ENCODE measurements at regions not wholly inside any gene's neighbourhood (a gene's known extent, or its start where the extent isn't known, plus 50 kb on each side); places are given as distances from the start of the nearest gene placed in this dataset.

DNA sequence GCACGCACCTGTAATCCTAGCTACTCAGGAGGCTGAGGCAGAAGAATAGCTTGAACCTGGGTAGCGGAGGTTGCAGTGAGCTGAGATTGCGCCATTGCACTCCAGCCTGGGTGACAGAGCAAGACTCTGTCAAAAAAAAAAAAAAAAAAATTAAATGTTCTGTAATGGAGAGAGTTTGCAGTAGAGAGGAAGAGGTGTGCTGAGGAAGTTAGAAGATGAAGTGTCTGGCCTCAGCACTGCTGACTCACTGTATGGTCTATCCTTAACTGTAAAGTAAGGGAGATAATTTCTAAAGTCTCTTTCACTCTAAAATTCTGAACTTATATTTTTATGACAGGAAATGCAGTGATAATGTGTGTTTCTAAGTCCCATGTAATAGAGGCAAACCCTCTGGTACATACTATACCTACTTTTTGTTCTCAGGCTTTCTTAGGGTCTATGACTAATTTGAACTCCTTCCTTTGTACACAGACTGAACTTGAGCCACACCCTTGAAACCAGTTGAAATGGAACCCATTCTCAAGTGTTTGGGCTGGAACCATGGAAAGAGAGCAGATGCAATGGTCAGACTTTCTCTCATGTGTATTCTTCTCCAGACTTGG is 278.1 kb upstream of the FAR2 start:
- DNase-seq, result no peak

DNA sequence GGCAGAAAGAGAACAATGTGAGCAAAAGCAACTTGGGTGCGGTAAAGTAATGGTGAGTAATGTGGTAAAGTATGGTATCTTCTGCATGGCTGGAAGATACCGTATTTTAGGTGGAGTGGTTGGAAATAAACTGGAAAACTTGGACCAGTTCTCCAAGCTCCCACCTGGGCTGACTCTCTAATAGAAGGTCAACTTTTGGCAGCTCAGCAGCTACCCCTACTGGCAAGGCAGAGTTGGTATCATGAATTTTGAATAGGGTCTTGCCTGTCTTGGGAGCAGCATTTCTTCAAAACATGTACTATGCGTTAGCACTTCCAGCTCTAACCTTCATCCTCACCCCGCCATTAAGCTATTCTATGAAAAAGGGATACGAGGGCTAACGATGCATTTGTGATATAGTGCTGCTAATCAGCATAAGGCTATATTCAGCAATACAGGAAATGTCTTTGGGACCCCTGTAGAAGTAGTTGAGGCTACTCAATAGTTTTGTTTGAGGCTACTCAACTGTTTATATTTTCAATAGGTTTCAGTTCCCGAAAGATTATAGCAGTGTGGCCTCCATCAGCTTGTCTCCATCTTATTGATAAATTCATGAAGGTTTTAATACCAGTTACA is 276.3 kb upstream of the FAR2 start:
- H3K27me3 ChIP-seq (ENCODE audit: insufficient read depth, low read length, poor library complexity), result no peaks in the 10 kb centered on the region
- DNase-seq, result peak; percentile 75
- WGBS (ENCODE audit: extremely low coverage, insufficient coverage, low lambda C conversion rate), result no CpG with 5 or more reads among the region's 7 CpGs

More for the DNA sequence above, 278.1 kb upstream of the FAR2 start:
- Histone ChIP-seq H2BK15ac (replicated peaks; ENCODE audit: low read depth) (no peak overlapping the region), H3K27me3 (ENCODE audit: insufficient read depth, low read length, poor library complexity) (no peaks in the 10 kb centered on the region), H3K79me2 (ENCODE audit: control insufficient read depth, insufficient read depth, low read length) (no peaks in the 10 kb centered on the region), H3K18ac (ENCODE audit: low read length) (no peak overlapping the region), H4K8ac (ENCODE audit: low read depth, low read length) (no peak overlapping the region), H2BK120ac (ENCODE audit: low read depth, low read length) (no peak overlapping the region), H3K36me3 (ENCODE audit: control insufficient read depth, insufficient read depth, low read length) (no peaks in the 10 kb centered on the region), H3K27ac (ENCODE audit: low read depth, low read length) (no peak overlapping the region), H2AK5ac (ENCODE audit: low read length) (no peak overlapping the region), H3K9ac (ENCODE audit: low read length) (no peak overlapping the region), H3K23ac (ENCODE audit: low read length) (no peak overlapping the region), H3K79me1 (ENCODE audit: low read length) (no peaks in the 10 kb centered on the region), H3K4ac (ENCODE audit: low read depth, low read length) (no peak overlapping the region), H3K4me2 (ENCODE audit: low read length) (no peak overlapping the region), H4K5ac (ENCODE audit: low read length) (no peak overlapping the region), H3K4me3 (ENCODE audit: low read length) (no peak overlapping the region), H3K4me1 (ENCODE audit: control insufficient read depth, low read depth, low read length) (no peaks in the 10 kb centered on the region), H2BK5ac (ENCODE audit: low read length) (no peak overlapping the region), H3K56ac (ENCODE audit: low read length) (no peak overlapping the region)
- WGBS (ENCODE audit: extremely low coverage, insufficient coverage, low lambda C conversion rate), result no CpG with 5 or more reads among the region's 3 CpGs

DNA sequence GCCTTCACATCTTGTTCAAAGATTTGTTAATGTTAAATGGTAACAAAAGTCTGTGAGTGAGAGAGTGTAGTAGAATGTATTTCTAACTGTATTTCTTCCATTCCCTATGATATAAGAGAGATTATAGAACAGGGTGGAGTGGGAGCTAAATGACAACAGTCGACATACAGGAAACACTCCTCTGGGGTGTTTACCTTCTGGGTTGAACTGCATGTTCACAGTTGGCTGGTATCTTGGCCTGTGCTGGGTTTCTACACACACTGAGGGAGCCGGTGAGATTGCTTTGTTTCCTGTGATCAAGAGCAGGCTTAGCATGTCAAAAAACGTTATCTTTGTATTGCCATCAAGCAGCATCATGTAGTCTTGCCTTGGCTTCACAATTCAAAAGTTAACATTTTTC is 274.3 kb upstream of the FAR2 start:
- H3K56ac ChIP-seq (ENCODE audit: low read length), result no peak overlapping the region
- H4K8ac ChIP-seq (ENCODE audit: low read depth, low read length), result no peak overlapping the region
- no peak overlapping the region for H3K23ac ChIP-seq (ENCODE audit: low read length)
- H3K4me1 ChIP-seq (ENCODE audit: control insufficient read depth, low read depth, low read length), result no peaks in the 10 kb centered on the region
- H3K27me3 ChIP-seq (ENCODE audit: insufficient read depth, low read length, poor library complexity), result no peaks in the 10 kb centered on the region
- DNase-seq, result no peak
- H2AK5ac ChIP-seq (ENCODE audit: low read length), result no peak overlapping the region
- H3K4me2 ChIP-seq (ENCODE audit: low read length), result no peak overlapping the region
- no peak overlapping the region for H2BK120ac ChIP-seq (ENCODE audit: low read depth, low read length)
- H3K27ac ChIP-seq (ENCODE audit: low read depth, low read length), result no peak overlapping the region
- no peak overlapping the region for H3K4ac ChIP-seq (ENCODE audit: low read depth, low read length)
- no CpG with 5 or more reads among the region's 3 CpGs for WGBS (ENCODE audit: extremely low coverage, insufficient coverage, low lambda C conversion rate)
- H3K79me1 ChIP-seq (ENCODE audit: low read length), result no peaks in the 10 kb centered on the region
- H3K36me3 ChIP-seq (ENCODE audit: control insufficient read depth, insufficient read depth, low read length), result no peaks in the 10 kb centered on the region
- no peak overlapping the region for H3K4me3 ChIP-seq (ENCODE audit: low read length)
- no peak overlapping the region for H2BK15ac ChIP-seq (replicated peaks; ENCODE audit: low read depth)
- no peak overlapping the region for H4K5ac ChIP-seq (ENCODE audit: low read length)
- no peaks in the 10 kb centered on the region for H3K79me2 ChIP-seq (ENCODE audit: control insufficient read depth, insufficient read depth, low read length)
- H3K9ac ChIP-seq (ENCODE audit: low read length), result no peak overlapping the region
- no peak overlapping the region for H2BK5ac ChIP-seq (ENCODE audit: low read length)
- H3K18ac ChIP-seq (ENCODE audit: low read length), result no peak overlapping the region

More for the DNA sequence above, 276.3 kb upstream of the FAR2 start:
- Histone ChIP-seq H3K4me3 (ENCODE audit: low read length) (no peak overlapping the region), H3K79me1 (ENCODE audit: low read length) (no peaks in the 10 kb centered on the region), H2BK120ac (ENCODE audit: low read depth, low read length) (no peak overlapping the region), H3K23ac (ENCODE audit: low read length) (no peak overlapping the region), H2AK5ac (ENCODE audit: low read length) (no peak overlapping the region), H2BK15ac (replicated peaks; ENCODE audit: low read depth) (no peak overlapping the region), H3K56ac (ENCODE audit: low read length) (no peak overlapping the region), H3K18ac (ENCODE audit: low read length) (no peak overlapping the region), H3K79me2 (ENCODE audit: control insufficient read depth, insufficient read depth, low read length) (no peaks in the 10 kb centered on the region), H4K8ac (ENCODE audit: low read depth, low read length) (no peak overlapping the region), H3K36me3 (ENCODE audit: control insufficient read depth, insufficient read depth, low read length) (no peaks in the 10 kb centered on the region), H3K9ac (ENCODE audit: low read length) (no peak overlapping the region), H2BK5ac (ENCODE audit: low read length) (no peak overlapping the region), H3K4me1 (ENCODE audit: control insufficient read depth, low read depth, low read length) (no peaks in the 10 kb centered on the region), H3K27ac (ENCODE audit: low read depth, low read length) (no peak overlapping the region), H4K5ac (ENCODE audit: low read length) (no peak overlapping the region), H3K4ac (ENCODE audit: low read depth, low read length) (no peak overlapping the region), H3K4me2 (ENCODE audit: low read length) (no peak overlapping the region)

DNA sequence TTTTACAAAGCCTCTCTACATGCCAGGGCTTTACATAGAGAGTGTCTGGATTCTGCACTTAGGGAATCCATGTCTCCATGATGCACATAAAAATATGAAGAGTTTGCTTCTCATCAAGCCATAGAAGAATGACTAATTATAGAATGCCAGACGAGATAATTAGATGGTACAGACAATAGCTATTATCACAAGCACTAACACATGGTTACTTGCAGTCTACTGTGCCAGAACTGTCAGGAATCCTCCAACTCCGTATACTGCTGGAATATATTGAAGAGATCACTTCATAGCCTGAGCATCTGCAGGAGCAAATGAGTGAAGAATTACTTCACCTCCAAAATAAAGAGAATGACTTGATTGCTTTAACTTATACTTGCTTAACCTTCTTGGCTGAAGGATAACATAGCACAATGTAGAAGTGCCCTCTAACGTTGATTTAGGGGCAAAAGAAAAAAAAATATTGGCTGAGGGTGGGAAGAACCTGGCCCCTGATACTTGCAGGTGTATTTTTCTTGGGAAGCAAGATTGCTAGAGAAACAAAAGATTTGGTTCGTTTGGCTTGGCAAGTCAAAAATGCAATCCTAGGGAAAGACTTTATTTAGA is 272.8 kb upstream of the FAR2 start:
- H3K27ac ChIP-seq (ENCODE audit: low read depth, low read length), result no peak overlapping the region
- DNase-seq, result no peak
- no peak overlapping the region for H3K56ac ChIP-seq (ENCODE audit: low read length)
- H3K18ac ChIP-seq (ENCODE audit: low read length), result no peak overlapping the region
- no peak overlapping the region for H3K4me2 ChIP-seq (ENCODE audit: low read length)
- no peak overlapping the region for H2AK5ac ChIP-seq (ENCODE audit: low read length)
- no peaks in the 10 kb centered on the region for H3K27me3 ChIP-seq (ENCODE audit: insufficient read depth, low read length, poor library complexity)
- WGBS (ENCODE audit: extremely low coverage, insufficient coverage, low lambda C conversion rate), result no CpG with 5 or more reads among the region's 4 CpGs
- H2BK15ac ChIP-seq (replicated peaks; ENCODE audit: low read depth), result no peak overlapping the region
- no peak overlapping the region for H3K4me3 ChIP-seq (ENCODE audit: low read length)
- no peak overlapping the region for H3K23ac ChIP-seq (ENCODE audit: low read length)
- no peak overlapping the region for H3K9ac ChIP-seq (ENCODE audit: low read length)
- no peaks in the 10 kb centered on the region for H3K79me1 ChIP-seq (ENCODE audit: low read length)
- H3K79me2 ChIP-seq (ENCODE audit: control insufficient read depth, insufficient read depth, low read length), result no peaks in the 10 kb centered on the region
- H2BK5ac ChIP-seq (ENCODE audit: low read length), result no peak overlapping the region
- H3K4me1 ChIP-seq (ENCODE audit: control insufficient read depth, low read depth, low read length), result no peaks in the 10 kb centered on the region
- H4K8ac ChIP-seq (ENCODE audit: low read depth, low read length), result no peak overlapping the region
- H3K4ac ChIP-seq (ENCODE audit: low read depth, low read length), result no peak overlapping the region
- H3K36me3 ChIP-seq (ENCODE audit: control insufficient read depth, insufficient read depth, low read length), result no peaks in the 10 kb centered on the region
- H4K5ac ChIP-seq (ENCODE audit: low read length), result no peak overlapping the region
- no peak overlapping the region for H2BK120ac ChIP-seq (ENCODE audit: low read depth, low read length)

DNA sequence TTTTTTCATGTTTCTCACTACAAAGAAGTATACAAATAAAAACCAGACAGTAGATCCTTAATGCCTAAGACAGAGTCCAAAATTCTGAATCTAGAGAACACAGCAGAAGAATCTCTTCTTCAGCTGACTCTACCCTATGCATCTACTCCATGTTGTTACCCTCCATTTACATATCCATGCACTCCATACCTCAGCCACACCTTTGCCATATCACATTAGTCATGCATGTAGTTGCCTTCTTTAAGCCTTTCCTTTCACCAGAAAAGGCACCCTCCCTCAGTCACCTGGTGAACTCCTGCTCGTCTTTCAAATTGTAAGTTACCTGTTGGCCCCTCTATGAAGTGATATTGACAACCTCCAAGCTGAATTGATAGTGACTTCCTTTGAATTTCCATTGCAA is 271.2 kb upstream of the FAR2 start:
- H3K4me1 ChIP-seq (ENCODE audit: control insufficient read depth, low read depth, low read length), result no peaks in the 10 kb centered on the region
- no peak overlapping the region for H3K4me2 ChIP-seq (ENCODE audit: low read length)
- no peak overlapping the region for H2BK120ac ChIP-seq (ENCODE audit: low read depth, low read length)
- H3K4ac ChIP-seq (ENCODE audit: low read depth, low read length), result no peak overlapping the region
- no peaks in the 10 kb centered on the region for H3K27me3 ChIP-seq (ENCODE audit: insufficient read depth, low read length, poor library complexity)
- no peaks in the 10 kb centered on the region for H3K79me1 ChIP-seq (ENCODE audit: low read length)
- no peak overlapping the region for H2AK5ac ChIP-seq (ENCODE audit: low read length)
- no peaks in the 10 kb centered on the region for H3K36me3 ChIP-seq (ENCODE audit: control insufficient read depth, insufficient read depth, low read length)
- no peak overlapping the region for H3K9ac ChIP-seq (ENCODE audit: low read length)
- no peak overlapping the region for H2BK15ac ChIP-seq (replicated peaks; ENCODE audit: low read depth)
- no peak overlapping the region for H4K5ac ChIP-seq (ENCODE audit: low read length)
- H2BK5ac ChIP-seq (ENCODE audit: low read length), result no peak overlapping the region
- no peaks in the 10 kb centered on the region for H3K79me2 ChIP-seq (ENCODE audit: control insufficient read depth, insufficient read depth, low read length)
- H3K56ac ChIP-seq (ENCODE audit: low read length), result no peak overlapping the region
- WGBS (ENCODE audit: extremely low coverage, insufficient coverage, low lambda C conversion rate), result no CpG with 5 or more reads among the region's 1 CpG
- no peak for DNase-seq
- no peak overlapping the region for H3K4me3 ChIP-seq (ENCODE audit: low read length)
- H3K23ac ChIP-seq (ENCODE audit: low read length), result no peak overlapping the region
- no peak overlapping the region for H3K27ac ChIP-seq (ENCODE audit: low read depth, low read length)
- no peak overlapping the region for H4K8ac ChIP-seq (ENCODE audit: low read depth, low read length)
- H3K18ac ChIP-seq (ENCODE audit: low read length), result no peak overlapping the region
